Karpas-422 (cell line): ENCODE measurements at regions not wholly inside any gene's neighbourhood (a gene's known extent, or its start where the extent isn't known, plus 50 kb on each side); places are given as distances from the start of the nearest gene placed in this dataset.
A peak's percentile ranks its signal among the peaks of the same experiment; 100 is the strongest.

Source experiments
- DNase-seq: peaks from one replicate; pipeline ENCODE4 v3.0.0-alpha.2; 2015
- H2AFZ ChIP-seq: fragments of 200-600 bp; sonication (generic); 2 replicates; pipeline ENCODE4 v1.6.1; 2014; ENCODE audit warnings: antibody characterized with exemption, low read length, mixed read lengths
- H3K27ac ChIP-seq: fragments of 200-600 bp; sonication (generic); 2 replicates; pipeline ENCODE4 v1.5.1; 2014; ENCODE audit warnings: mild to moderate bottlenecking, low read length, moderate library complexity
- H3K27me3 ChIP-seq: fragments of 200-600 bp; sonication (generic); 2 replicates; pipeline ENCODE4 v1.6.1; 2014; ENCODE audit warnings: low read length, mixed read lengths
- H3K36me3 ChIP-seq: fragments of 200-600 bp; sonication (generic); 2 replicates; pipeline ENCODE4 v1.6.1; 2014; ENCODE audit warnings: low read length, mixed read lengths; ENCODE audit not compliant: insufficient read depth
- H3K4me1 ChIP-seq: fragments of 200-600 bp; sonication (generic); 2 replicates; pipeline ENCODE4 v1.6.1; 2014; ENCODE audit warnings: mild to moderate bottlenecking, low read length, mixed read lengths
- H3K4me2 ChIP-seq: fragments of 200-600 bp; sonication (generic); 2 replicates; pipeline ENCODE4 v1.6.1; 2014; ENCODE audit warnings: low read length, low read depth, mild to moderate bottlenecking; ENCODE audit not compliant: poor library complexity, severe bottlenecking
- H3K4me3 ChIP-seq: fragments of 200-600 bp; sonication (generic); 2 replicates; pipeline ENCODE4 v1.5.1; 2014; ENCODE audit warnings: mild to moderate bottlenecking, antibody characterized with exemption, low read length, mixed read lengths
- H3K79me2 ChIP-seq: fragments of 200-600 bp; sonication (generic); 2 replicates; pipeline ENCODE4 v1.6.1; 2014; ENCODE audit warnings: mild to moderate bottlenecking, low read length, mixed read lengths
- H3K9ac ChIP-seq: fragments of 200-600 bp; sonication (generic); 2 replicates; pipeline ENCODE4 v1.6.0; 2014; ENCODE audit warnings: low read length
- H3K9me2 ChIP-seq: fragments of 200-600 bp; sonication (generic), shearing (Covaris generic); replicated peaks from 2 replicates; pipeline ENCODE4 v1.6.0; 2014; ENCODE audit warnings: mild to moderate bottlenecking, low read length, moderate library complexity; ENCODE audit not compliant: insufficient read depth
- H3K9me3 ChIP-seq: fragments of 300-700, 200-600 bp; sonication (generic); 2 replicates; pipeline ENCODE4 v1.6.1; 2014; ENCODE audit warnings: low read length, mixed read lengths
- H4K20me1 ChIP-seq: fragments of 200-600 bp; sonication (generic); 2 replicates; pipeline ENCODE4 v1.6.1; 2014; ENCODE audit warnings: mild to moderate bottlenecking, antibody characterized with exemption, low read length, low read depth; ENCODE audit not compliant: insufficient read depth

GRCh38 chr6:90795078-90795477 lies 208.2 kb upstream of the MAP3K7 start:
- Histone ChIP-seq H4K20me1 (no peaks in the 10 kb centered on the region), H3K27ac (no peak overlapping the region), H3K36me3 (no peaks in the 10 kb centered on the region), H3K9ac (no peak overlapping the region), H3K9me2 (no peaks in the 10 kb centered on the region), H3K4me1 (peaks cover 6% of the 10 kb centered on the region), H2AFZ (no peak overlapping the region), H3K4me2 (no peak overlapping the region), H3K27me3 (no peaks in the 10 kb centered on the region), H3K9me3 (no peaks in the 10 kb centered on the region), H3K4me3 (no peak overlapping the region), H3K79me2 (no peaks in the 10 kb centered on the region)
- no peak for DNase-seq

GRCh38 chr6:90793771-90794170 lies 206.9 kb upstream of the MAP3K7 start:
- Histone ChIP-seq H3K9me3 (no peaks in the 10 kb centered on the region), H3K27ac (no peak overlapping the region), H3K36me3 (no peaks in the 10 kb centered on the region), H3K4me2 (no peak overlapping the region), H3K79me2 (no peaks in the 10 kb centered on the region), H3K27me3 (no peaks in the 10 kb centered on the region), H3K9ac (no peak overlapping the region), H3K9me2 (no peaks in the 10 kb centered on the region), H4K20me1 (no peaks in the 10 kb centered on the region), H3K4me3 (no peak overlapping the region), H3K4me1 (peaks cover 6% of the 10 kb centered on the region), H2AFZ (no peak overlapping the region)
- DNase-seq: no peak

- Histone ChIP-seq H3K27ac (no peak overlapping the region), H3K4me3 (no peak overlapping the region), H3K9me3 (no peaks in the 10 kb centered on the region), H2AFZ (no peak overlapping the region), H4K20me1 (no peaks in the 10 kb centered on the region), H3K79me2 (no peaks in the 10 kb centered on the region), H3K9me2 (no peaks in the 10 kb centered on the region), H3K9ac (no peak overlapping the region), H3K4me2 (no peak overlapping the region), H3K4me1 (peaks cover 17% of the 10 kb centered on the region), H3K36me3 (no peaks in the 10 kb centered on the region), H3K27me3 (no peaks in the 10 kb centered on the region)
- DNase-seq: no peak
Observed at GRCh38 chr6:90790696-90791095, 203.8 kb upstream of the MAP3K7 start.

GRCh38 chr6:90790058-90790457 lies 203.2 kb upstream of the MAP3K7 start:
- no peaks in the 10 kb centered on the region for H4K20me1 ChIP-seq
- no peak for DNase-seq
- H3K4me3 ChIP-seq: no peak overlapping the region
- no peaks in the 10 kb centered on the region for H3K36me3 ChIP-seq
- no peak overlapping the region for H2AFZ ChIP-seq
- no peaks in the 10 kb centered on the region for H3K9me3 ChIP-seq
- no peak overlapping the region for H3K27ac ChIP-seq
- no peaks in the 10 kb centered on the region for H3K27me3 ChIP-seq
- H3K79me2 ChIP-seq: no peaks in the 10 kb centered on the region
- H3K9me2 ChIP-seq: no peaks in the 10 kb centered on the region
- H3K9ac ChIP-seq: no peak overlapping the region
- no peak overlapping the region for H3K4me2 ChIP-seq
- H3K4me1 ChIP-seq: peaks cover 17% of the 10 kb centered on the region

- peaks cover 17% of the 10 kb centered on the region for H3K4me1 ChIP-seq
- H2AFZ ChIP-seq: no peak overlapping the region
- H3K79me2 ChIP-seq: no peaks in the 10 kb centered on the region
- 0 out of 2 replicates have a peak, but pooled peaks cover under 1% of the 10 kb centered on the region for H3K27me3 ChIP-seq
- no peak overlapping the region for H3K27ac ChIP-seq
- H3K4me3 ChIP-seq: no peak overlapping the region
- H3K9me2 ChIP-seq: no peaks in the 10 kb centered on the region
- H4K20me1 ChIP-seq: no peaks in the 10 kb centered on the region
- no peak overlapping the region for H3K9ac ChIP-seq
- DNase-seq: no peak
- H3K36me3 ChIP-seq: no peaks in the 10 kb centered on the region
- no peak overlapping the region for H3K4me2 ChIP-seq
- H3K9me3 ChIP-seq: no peaks in the 10 kb centered on the region
Observed at GRCh38 chr6:90788781-90789180, 201.9 kb upstream of the MAP3K7 start.

GRCh38 chr6:90787446-90787845 lies 200.6 kb upstream of the MAP3K7 start:
- Histone ChIP-seq H3K27ac (peak overlapping the region; percentile 47; the same call in 1 of the 2 replicates), H3K4me1 (peaks cover 17% of the 10 kb centered on the region), H3K79me2 (no peaks in the 10 kb centered on the region), H3K9me2 (no peaks in the 10 kb centered on the region), H3K36me3 (no peaks in the 10 kb centered on the region), H3K27me3 (0 out of 2 replicates have a peak, but pooled peaks cover 3% of the 10 kb centered on the region), H2AFZ (no peak overlapping the region), H3K4me2 (peak overlapping the region; percentile 27), H3K4me3 (no peak overlapping the region), H4K20me1 (no peaks in the 10 kb centered on the region), H3K9ac (no peak overlapping the region), H3K9me3 (no peaks in the 10 kb centered on the region)
- no peak for DNase-seq

GRCh38 chr6:90780778-90781177 lies 193.9 kb upstream of the MAP3K7 start:
- Histone ChIP-seq H3K4me2 (no peak overlapping the region), H3K27ac (no peak overlapping the region), H3K9me2 (no peaks in the 10 kb centered on the region), H3K9me3 (no peaks in the 10 kb centered on the region), H3K79me2 (no peaks in the 10 kb centered on the region), H2AFZ (no peak overlapping the region), H3K9ac (no peak overlapping the region), H4K20me1 (no peaks in the 10 kb centered on the region), H3K36me3 (no peaks in the 10 kb centered on the region), H3K4me1 (no peaks in the 10 kb centered on the region), H3K4me3 (no peak overlapping the region), H3K27me3 (0 out of 2 replicates have a peak, but pooled peaks cover 3% of the 10 kb centered on the region)
- no peak for DNase-seq

- Histone ChIP-seq H3K9ac (no peak overlapping the region), H3K9me3 (no peaks in the 10 kb centered on the region), H3K36me3 (no peaks in the 10 kb centered on the region), H3K9me2 (no peaks in the 10 kb centered on the region), H3K79me2 (no peaks in the 10 kb centered on the region), H3K4me3 (no peak overlapping the region), H3K27me3 (0 out of 2 replicates have a peak, but pooled peaks cover 3% of the 10 kb centered on the region), H3K4me2 (no peak overlapping the region), H3K27ac (no peak overlapping the region), H4K20me1 (no peaks in the 10 kb centered on the region), H2AFZ (no peak overlapping the region), H3K4me1 (no peaks in the 10 kb centered on the region)
- no peak for DNase-seq
Observed at GRCh38 chr6:90780141-90780540, 193.3 kb upstream of the MAP3K7 start.
